ENCODE measurements at regions not wholly inside any gene's neighbourhood (a gene's known extent, or its start where the extent isn't known, plus 50 kb on each side); places are given as distances from the start of the nearest gene placed in this dataset.

- no peak for TF ChIP-seq POLR2A (IDR thresholded peaks at IDR 0.05)
- TF ChIP-seq, protein P1, sequence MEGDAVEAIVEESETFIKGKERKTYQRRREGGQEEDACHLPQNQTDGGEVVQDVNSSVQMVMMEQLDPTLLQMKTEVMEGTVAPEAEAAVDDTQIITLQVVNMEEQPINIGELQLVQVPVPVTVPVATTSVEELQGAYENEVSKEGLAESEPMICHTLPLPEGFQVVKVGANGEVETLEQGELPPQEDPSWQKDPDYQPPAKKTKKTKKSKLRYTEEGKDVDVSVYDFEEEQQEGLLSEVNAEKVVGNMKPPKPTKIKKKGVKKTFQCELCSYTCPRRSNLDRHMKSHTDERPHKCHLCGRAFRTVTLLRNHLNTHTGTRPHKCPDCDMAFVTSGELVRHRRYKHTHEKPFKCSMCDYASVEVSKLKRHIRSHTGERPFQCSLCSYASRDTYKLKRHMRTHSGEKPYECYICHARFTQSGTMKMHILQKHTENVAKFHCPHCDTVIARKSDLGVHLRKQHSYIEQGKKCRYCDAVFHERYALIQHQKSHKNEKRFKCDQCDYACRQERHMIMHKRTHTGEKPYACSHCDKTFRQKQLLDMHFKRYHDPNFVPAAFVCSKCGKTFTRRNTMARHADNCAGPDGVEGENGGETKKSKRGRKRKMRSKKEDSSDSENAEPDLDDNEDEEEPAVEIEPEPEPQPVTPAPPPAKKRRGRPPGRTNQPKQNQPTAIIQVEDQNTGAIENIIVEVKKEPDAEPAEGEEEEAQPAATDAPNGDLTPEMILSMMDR (IDR thresholded peaks at IDR 0.05), result no peak
Measured at GRCh38 chr10:42973870-42974692, 102.8 kb upstream of the RET start.

All from prostate gland (tissue), 2 donors.